ENCODE measurements at regions not wholly inside any gene's neighbourhood (a gene's known extent, or its start where the extent isn't known, plus 50 kb on each side); places are given as distances from the start of the nearest gene placed in this dataset.

DNA sequence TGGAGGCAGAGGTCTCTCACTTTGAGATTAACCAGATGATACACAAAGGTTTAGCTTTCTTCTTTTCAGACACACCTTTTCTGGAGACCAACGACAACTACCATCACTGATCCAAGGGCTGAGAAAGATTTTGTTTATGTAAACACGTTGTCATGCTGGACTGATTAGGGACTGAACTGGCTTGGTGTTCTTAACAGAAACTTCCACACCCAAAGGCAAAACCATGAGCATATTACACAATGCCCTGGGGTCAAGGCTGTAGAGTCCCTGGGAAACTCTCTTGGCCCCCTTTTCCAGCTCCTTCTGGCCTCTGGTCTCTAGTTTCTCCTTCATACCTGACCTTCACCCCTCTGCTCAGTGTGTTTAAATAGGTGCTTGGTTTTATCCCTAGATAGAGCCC, 447.0 kb upstream of the TCF4 start:
- TF ChIP-seq, protein P1, sequence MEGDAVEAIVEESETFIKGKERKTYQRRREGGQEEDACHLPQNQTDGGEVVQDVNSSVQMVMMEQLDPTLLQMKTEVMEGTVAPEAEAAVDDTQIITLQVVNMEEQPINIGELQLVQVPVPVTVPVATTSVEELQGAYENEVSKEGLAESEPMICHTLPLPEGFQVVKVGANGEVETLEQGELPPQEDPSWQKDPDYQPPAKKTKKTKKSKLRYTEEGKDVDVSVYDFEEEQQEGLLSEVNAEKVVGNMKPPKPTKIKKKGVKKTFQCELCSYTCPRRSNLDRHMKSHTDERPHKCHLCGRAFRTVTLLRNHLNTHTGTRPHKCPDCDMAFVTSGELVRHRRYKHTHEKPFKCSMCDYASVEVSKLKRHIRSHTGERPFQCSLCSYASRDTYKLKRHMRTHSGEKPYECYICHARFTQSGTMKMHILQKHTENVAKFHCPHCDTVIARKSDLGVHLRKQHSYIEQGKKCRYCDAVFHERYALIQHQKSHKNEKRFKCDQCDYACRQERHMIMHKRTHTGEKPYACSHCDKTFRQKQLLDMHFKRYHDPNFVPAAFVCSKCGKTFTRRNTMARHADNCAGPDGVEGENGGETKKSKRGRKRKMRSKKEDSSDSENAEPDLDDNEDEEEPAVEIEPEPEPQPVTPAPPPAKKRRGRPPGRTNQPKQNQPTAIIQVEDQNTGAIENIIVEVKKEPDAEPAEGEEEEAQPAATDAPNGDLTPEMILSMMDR (IDR thresholded peaks at IDR 0.05): no peak
- TF ChIP-seq POLR2A (IDR thresholded peaks at IDR 0.05): no peak
